Neural cell (in vitro differentiated cells): ENCODE measurements at regions not wholly inside any gene's neighbourhood (a gene's known extent, or its start where the extent isn't known, plus 50 kb on each side); places are given as distances from the start of the nearest gene placed in this dataset.

Experiments used
- H2AFZ ChIP-seq: fragments of 200-600, 300-800 bp; sonication (generic), shearing (Covaris generic); 2 replicates; pipeline ENCODE4 v1.6.0; 2014; ENCODE audit warnings: low read depth, mild to moderate bottlenecking, antibody characterized with exemption, low read length, moderate library complexity
- H3F3A ChIP-seq: fragments of 200-600 bp; shearing (Covaris generic); 2 replicates; pipeline ENCODE4 v1.6.1; 2016; ENCODE audit warnings: mild to moderate bottlenecking, moderate library complexity, mixed read lengths, antibody characterized with exemption, low read length; ENCODE audit not compliant: insufficient read depth, poor library complexity, severe bottlenecking
- H3K27ac ChIP-seq: fragments of 200-600, 300-800 bp; sonication (generic), shearing (Covaris generic); 2 replicates; pipeline ENCODE4 v1.5.1; 2014; ENCODE audit warnings: mild to moderate bottlenecking, low read length, moderate library complexity
- H3K27me3 ChIP-seq: fragments of 300-800, 200-600 bp; sonication (generic), shearing (Covaris generic); 2 replicates; pipeline ENCODE4 v1.6.0; 2014; ENCODE audit warnings: mild to moderate bottlenecking, low read depth, low read length, moderate library complexity; ENCODE audit not compliant: insufficient read depth
- H3K36me3 ChIP-seq: fragments of 300-800, 200-600 bp; sonication (generic), shearing (Covaris generic); 2 replicates; pipeline ENCODE4 v1.5.1; 2014; ENCODE audit warnings: mild to moderate bottlenecking, antibody characterized with exemption, low read length, moderate library complexity; ENCODE audit not compliant: insufficient read depth
- H3K4me2 ChIP-seq: fragments of 300-800, 200-600 bp; sonication (generic), shearing (Covaris generic); 2 replicates; pipeline ENCODE4 v1.6.0; 2014; ENCODE audit warnings: mild to moderate bottlenecking, low read length
- H3K4me3 ChIP-seq: fragments of 300-800, 200-600 bp; sonication (generic), shearing (Covaris generic); 2 replicates; pipeline ENCODE4 v1.5.1; 2014; ENCODE audit warnings: mild to moderate bottlenecking, low read length, moderate library complexity
- H3K79me2 ChIP-seq: fragments of 200-600 bp; shearing (Covaris generic); replicated peaks from 2 replicates; pipeline ENCODE4 v1.6.0; 2014; ENCODE audit warnings: mild to moderate bottlenecking, low read length, moderate library complexity; ENCODE audit not compliant: insufficient read depth
- H3K9ac ChIP-seq: fragments of 300-800, 200-600 bp; sonication (generic), shearing (Covaris generic); 2 replicates; pipeline ENCODE4 v1.6.1; 2016; ENCODE audit warnings: mild to moderate bottlenecking, low read length, mixed read lengths
- H3K9me2 ChIP-seq: fragments of 200-600 bp; shearing (Covaris generic); 2 replicates; pipeline ENCODE4 v1.6.1; 2016; ENCODE audit warnings: mild to moderate bottlenecking, low read length, mixed read lengths; ENCODE audit not compliant: insufficient read depth
- H3K9me3 ChIP-seq: fragments of 200-600, 300-800 bp; sonication (generic), shearing (Covaris generic); 2 replicates; pipeline ENCODE4 v1.6.1; 2016; ENCODE audit warnings: mild to moderate bottlenecking, mixed run types, low read length, moderate library complexity, mixed read lengths
- H4K20me1 ChIP-seq: fragments of 200-600 bp; shearing (Covaris generic); 2 replicates; pipeline ENCODE4 v1.6.1; 2016; ENCODE audit warnings: mild to moderate bottlenecking, mixed run types; ENCODE audit not compliant: insufficient read depth
- EP300 ChIP-seq: fragments of 450-650 bp; conservative IDR thresholded peaks from 2 replicates; pipeline ENCODE4 v1.6.1; 2014; ENCODE audit warnings: antibody characterized with exemption, mild to moderate bottlenecking, moderate library complexity; ENCODE audit not compliant: poor library complexity, severe bottlenecking
- EZH2 ChIP-seq: fragments of 200-600, 300-800 bp; shearing (Covaris generic), sonication (generic); IDR thresholded peaks from 2 replicates; pipeline ENCODE4 v1.6.1; 2014; ENCODE audit warnings: antibody characterized with exemption, low read length, borderline replicate concordance, mild to moderate bottlenecking; ENCODE audit not compliant: insufficient read depth, poor library complexity, severe bottlenecking
- MXI1 ChIP-seq: fragments of 450-650 bp; conservative IDR thresholded peaks from 2 replicates; pipeline ENCODE4 v1.6.1; 2014; ENCODE audit warnings: antibody characterized with exemption, mild to moderate bottlenecking; ENCODE audit not compliant: poor library complexity, severe bottlenecking
- POLR2AphosphoS5 ChIP-seq: IDR thresholded peaks from 2 replicates; pipeline ENCODE4 v1.6.1; 2012
- RAD21 ChIP-seq: fragments of 450-650 bp; conservative IDR thresholded peaks from 2 replicates; pipeline ENCODE4 v1.6.1; 2014; ENCODE audit warnings: antibody characterized with exemption, mild to moderate bottlenecking, moderate library complexity
- SMC3 ChIP-seq: fragments of 450-650 bp; conservative IDR thresholded peaks from 2 replicates; pipeline ENCODE4 v1.6.1; 2014; ENCODE audit warnings: antibody characterized with exemption, mild to moderate bottlenecking, moderate library complexity; ENCODE audit not compliant: poor library complexity
- TAF1 ChIP-seq: IDR thresholded peaks from 2 replicates; pipeline ENCODE4 v1.6.1; 2012; ENCODE audit warnings: low read depth
- TF ChIP-seq, protein P1 (sequence below): fragments of 450-650 bp; IDR thresholded peaks from 2 replicates; pipeline ENCODE4 v1.5.1; 2014; ENCODE audit warnings: antibody characterized with exemption, mild to moderate bottlenecking, moderate library complexity; ENCODE audit not compliant: poor library complexity, severe bottlenecking
- TF ChIP-seq, protein P2 (sequence below): IDR thresholded peaks from 2 replicates; pipeline ENCODE4 v1.6.1; 2012; ENCODE audit warnings: borderline replicate concordance

DNA sequence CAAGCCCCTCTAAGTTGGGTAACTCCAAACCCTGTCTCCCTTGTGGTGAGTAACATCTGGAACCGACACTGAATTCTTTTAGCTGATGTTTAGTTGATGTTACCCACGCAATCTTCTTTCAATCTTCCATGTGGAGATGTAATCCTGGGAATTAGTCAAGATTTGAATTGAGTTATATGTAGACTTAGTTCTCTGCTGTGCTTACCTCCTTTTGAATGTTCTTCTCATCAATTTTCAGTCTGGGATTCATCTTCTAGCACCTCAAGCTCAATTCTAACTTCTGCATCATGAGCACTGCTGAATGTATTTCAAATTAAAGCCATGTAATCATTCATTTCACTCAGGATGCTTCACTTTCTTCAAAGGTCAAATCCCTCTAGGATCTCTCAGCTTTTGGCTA is 270.6 kb downstream of the FAM170A start:
- Histone ChIP-seq H3K9me3 (no peaks in the 10 kb centered on the region), H3K9ac (no peak overlapping the region), H3K79me2 (no peaks in the 10 kb centered on the region), H3K4me2 (no peak overlapping the region), H2AFZ (no peak overlapping the region), H4K20me1 (no peaks in the 10 kb centered on the region), H3K27ac (no peak overlapping the region), H3F3A (no peaks in the 10 kb centered on the region), H3K9me2 (no peaks in the 10 kb centered on the region), H3K36me3 (no peaks in the 10 kb centered on the region), H3K4me3 (no peak overlapping the region), H3K27me3 (no peaks in the 10 kb centered on the region)
- TF ChIP-seq MXI1 (no peak), TAF1 (no peak), SMC3 (no peak), EZH2 (no peak), POLR2AphosphoS5 (no peak), EP300 (no peak), RAD21 (no peak)
- TF ChIP-seq, protein P1, sequence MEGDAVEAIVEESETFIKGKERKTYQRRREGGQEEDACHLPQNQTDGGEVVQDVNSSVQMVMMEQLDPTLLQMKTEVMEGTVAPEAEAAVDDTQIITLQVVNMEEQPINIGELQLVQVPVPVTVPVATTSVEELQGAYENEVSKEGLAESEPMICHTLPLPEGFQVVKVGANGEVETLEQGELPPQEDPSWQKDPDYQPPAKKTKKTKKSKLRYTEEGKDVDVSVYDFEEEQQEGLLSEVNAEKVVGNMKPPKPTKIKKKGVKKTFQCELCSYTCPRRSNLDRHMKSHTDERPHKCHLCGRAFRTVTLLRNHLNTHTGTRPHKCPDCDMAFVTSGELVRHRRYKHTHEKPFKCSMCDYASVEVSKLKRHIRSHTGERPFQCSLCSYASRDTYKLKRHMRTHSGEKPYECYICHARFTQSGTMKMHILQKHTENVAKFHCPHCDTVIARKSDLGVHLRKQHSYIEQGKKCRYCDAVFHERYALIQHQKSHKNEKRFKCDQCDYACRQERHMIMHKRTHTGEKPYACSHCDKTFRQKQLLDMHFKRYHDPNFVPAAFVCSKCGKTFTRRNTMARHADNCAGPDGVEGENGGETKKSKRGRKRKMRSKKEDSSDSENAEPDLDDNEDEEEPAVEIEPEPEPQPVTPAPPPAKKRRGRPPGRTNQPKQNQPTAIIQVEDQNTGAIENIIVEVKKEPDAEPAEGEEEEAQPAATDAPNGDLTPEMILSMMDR: no peak
- TF ChIP-seq, protein P2, sequence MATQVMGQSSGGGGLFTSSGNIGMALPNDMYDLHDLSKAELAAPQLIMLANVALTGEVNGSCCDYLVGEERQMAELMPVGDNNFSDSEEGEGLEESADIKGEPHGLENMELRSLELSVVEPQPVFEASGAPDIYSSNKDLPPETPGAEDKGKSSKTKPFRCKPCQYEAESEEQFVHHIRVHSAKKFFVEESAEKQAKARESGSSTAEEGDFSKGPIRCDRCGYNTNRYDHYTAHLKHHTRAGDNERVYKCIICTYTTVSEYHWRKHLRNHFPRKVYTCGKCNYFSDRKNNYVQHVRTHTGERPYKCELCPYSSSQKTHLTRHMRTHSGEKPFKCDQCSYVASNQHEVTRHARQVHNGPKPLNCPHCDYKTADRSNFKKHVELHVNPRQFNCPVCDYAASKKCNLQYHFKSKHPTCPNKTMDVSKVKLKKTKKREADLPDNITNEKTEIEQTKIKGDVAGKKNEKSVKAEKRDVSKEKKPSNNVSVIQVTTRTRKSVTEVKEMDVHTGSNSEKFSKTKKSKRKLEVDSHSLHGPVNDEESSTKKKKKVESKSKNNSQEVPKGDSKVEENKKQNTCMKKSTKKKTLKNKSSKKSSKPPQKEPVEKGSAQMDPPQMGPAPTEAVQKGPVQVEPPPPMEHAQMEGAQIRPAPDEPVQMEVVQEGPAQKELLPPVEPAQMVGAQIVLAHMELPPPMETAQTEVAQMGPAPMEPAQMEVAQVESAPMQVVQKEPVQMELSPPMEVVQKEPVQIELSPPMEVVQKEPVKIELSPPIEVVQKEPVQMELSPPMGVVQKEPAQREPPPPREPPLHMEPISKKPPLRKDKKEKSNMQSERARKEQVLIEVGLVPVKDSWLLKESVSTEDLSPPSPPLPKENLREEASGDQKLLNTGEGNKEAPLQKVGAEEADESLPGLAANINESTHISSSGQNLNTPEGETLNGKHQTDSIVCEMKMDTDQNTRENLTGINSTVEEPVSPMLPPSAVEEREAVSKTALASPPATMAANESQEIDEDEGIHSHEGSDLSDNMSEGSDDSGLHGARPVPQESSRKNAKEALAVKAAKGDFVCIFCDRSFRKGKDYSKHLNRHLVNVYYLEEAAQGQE: no peak

DNA sequence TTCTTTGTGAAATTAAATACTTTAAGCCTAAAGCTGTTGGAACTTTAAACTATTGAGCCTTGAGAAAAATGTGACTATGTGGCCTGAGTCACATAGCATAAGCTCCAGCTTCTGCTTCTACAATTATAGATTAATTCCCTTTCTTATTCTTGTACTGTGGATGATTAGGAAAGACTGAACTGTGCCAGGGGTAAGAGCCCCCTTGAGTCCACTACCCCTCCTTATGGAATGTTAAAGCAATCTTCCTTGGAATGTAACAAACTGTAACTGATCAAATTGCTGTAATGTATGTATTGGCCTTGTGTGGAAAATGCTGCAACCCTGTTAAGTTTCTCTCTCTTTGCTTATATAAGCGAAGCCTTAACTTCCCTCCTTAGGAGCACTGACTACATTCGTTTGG is 273.2 kb downstream of the FAM170A start:
- Histone ChIP-seq H3K27me3 (no peaks in the 10 kb centered on the region), H3K9ac (no peak overlapping the region), H3F3A (no peaks in the 10 kb centered on the region), H2AFZ (no peak overlapping the region), H3K4me2 (no peak overlapping the region), H3K9me2 (no peaks in the 10 kb centered on the region), H3K4me3 (no peak overlapping the region), H3K36me3 (no peaks in the 10 kb centered on the region), H4K20me1 (no peaks in the 10 kb centered on the region), H3K27ac (no peak overlapping the region), H3K79me2 (no peaks in the 10 kb centered on the region), H3K9me3 (no peaks in the 10 kb centered on the region)
- TF ChIP-seq, protein P2: no peak
- TF ChIP-seq SMC3 (no peak), POLR2AphosphoS5 (no peak), TAF1 (no peak), RAD21 (no peak), EP300 (no peak)
- TF ChIP-seq, protein P1: no peak
